ENCODE measurements at regions not wholly inside any gene's neighbourhood (a gene's known extent, or its start where the extent isn't known, plus 50 kb on each side); places are given as distances from the start of the nearest gene placed in this dataset.
"Not testable (repeated sequence)": the region's sequence is repeated elsewhere in the genome, so short reads cannot be mapped to it uniquely, and the experiment has no call there.

DNA sequence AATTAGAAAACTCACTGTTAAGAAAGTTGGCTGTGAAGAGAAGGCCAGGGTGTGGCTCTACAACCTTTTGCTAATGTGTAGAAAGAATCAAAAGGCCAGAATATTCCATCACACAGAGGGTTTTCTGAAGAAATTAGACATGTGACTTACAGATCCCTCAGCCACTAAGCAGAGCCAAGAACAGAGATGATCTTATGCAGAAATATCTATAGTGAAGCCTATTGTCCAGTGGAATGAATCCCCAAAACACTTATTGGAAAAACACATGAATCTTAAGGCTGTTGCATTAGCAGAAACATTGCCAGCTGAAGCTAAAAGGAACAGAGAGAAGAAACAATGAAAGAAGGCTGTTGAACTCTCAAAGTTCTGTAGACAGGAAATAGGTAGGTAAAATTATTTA, 979.2 kb downstream of the MRPL39 start:
- DNase-seq (ENCODE audit: low read depth in 1 of 2, low spot score in 1 of 2): no peak

DNA sequence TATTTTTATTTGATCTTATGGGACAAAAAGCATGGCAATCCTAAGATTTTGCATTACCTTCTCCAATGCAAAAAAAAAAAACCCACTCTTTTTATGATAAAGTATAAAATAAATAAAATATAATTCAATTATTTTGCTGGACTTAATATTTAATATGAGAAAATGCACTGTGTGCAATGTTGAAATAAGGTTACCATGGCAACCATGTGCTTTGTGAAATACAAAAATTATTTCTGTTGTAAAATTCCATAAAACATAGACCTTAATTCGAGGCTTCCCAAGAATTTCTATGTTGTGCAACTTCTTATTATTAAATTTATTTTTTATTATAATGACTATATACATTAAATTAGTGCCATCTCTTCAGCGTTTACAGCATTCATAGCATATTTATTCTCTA, 989.5 kb downstream of the MRPL39 start:
- no peak for DNase-seq (ENCODE audit: low read depth in 1 of 2, low spot score in 1 of 2)

GRCh38 chr21:24594082-24594481, 1013.2 kb downstream of the MRPL39 start:
- DNase-seq (ENCODE audit: low read depth in 1 of 2, low spot score in 1 of 2): no peak

DNA sequence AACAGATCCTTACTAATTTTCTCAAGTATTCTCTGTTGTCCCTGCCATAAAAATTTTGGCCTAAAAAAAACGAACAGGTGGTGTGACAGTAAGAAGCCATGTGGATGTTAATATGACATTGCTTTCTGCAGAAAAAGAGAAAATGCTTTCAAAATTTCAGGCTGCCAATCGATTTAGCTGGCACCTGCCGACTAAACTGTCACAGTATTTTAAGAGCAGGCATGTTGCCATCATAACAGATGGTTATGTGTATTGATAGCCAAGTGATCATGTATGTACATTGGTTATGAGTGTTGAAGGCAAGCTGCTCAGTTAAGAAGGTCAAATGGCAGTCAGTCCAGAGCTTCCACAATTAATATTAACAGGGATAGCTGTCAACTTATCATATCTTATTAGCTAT, 1017.0 kb downstream of the MRPL39 start:
- no peak for DNase-seq (ENCODE audit: low read depth in 1 of 2, low spot score in 1 of 2)

DNA sequence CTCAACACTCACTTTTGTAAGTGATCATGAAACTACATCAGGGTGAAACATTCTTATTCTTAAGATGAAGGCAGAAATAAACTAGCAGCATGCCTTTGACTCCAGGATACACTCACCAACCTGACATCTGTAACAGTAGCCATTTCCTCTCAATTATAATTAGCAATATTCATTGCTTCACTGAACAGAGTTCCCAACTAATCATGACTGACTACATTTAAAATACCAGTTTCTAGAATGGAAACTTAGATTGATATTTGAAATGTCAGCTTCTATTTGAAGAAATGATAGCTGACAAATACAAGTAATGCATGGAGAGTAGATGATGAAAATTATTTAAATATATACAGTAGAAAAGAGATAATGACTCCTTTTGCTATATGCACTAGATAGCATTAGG, 1023.8 kb downstream of the MRPL39 start:
- no peak for DNase-seq (ENCODE audit: low read depth in 1 of 2, low spot score in 1 of 2)

DNA sequence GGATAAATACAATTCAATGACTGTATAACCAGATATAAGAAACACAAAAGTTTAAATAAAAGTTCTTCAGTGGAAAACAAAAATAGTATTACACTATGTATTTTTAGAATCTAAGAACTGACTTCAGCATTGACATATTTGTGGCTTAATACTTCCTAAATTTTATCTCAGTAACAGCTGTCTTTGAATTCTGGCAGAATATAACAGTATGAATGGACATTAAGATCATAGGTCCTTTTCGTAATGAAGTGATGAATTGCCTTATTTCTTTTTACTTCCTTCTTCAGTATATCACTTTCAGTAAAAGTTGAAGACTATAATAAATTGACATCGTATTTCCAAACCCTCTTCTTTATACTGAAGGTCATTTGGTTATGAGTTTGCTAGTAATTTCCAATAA, 1030.0 kb downstream of the MRPL39 start:
- DNase-seq (ENCODE audit: low read depth in 1 of 2, low spot score in 1 of 2): no peak

DNA sequence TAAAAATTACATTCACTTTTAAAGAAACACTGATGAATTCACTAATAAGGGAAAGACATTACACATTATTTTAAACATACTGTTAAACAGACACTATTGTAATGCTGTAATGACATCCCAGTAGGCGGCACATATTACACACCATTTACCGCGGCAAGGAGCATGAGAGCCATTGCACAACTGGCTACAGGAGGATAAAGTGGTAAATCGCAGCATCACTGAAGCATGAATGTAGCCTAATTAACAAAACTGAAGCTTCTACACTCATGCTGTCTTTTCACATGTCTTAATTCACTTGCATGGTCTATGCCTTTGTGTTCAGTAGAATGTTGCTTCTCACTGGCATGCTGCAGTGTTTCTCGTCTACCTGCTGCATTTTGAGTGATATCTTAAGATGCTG, 1046.0 kb downstream of the MRPL39 start:
- no peak for DNase-seq (ENCODE audit: low read depth in 1 of 2, low spot score in 1 of 2)

GRCh38 chr21:24552491-24552890, 1054.8 kb downstream of the MRPL39 start:
- no peak for DNase-seq (ENCODE audit: low read depth in 1 of 2, low spot score in 1 of 2)

GRCh38 chr21:24545807-24546361, 1061.4 kb downstream of the MRPL39 start:
- DNase-seq (ENCODE audit: low read depth in 1 of 2, low spot score in 1 of 2): no peak

- no peak for DNase-seq (ENCODE audit: low read depth in 1 of 2, low spot score in 1 of 2)
Measured at GRCh38 chr21:24514081-24514733, 1093.1 kb downstream of the MRPL39 start.

GRCh38 chr21:24509131-24509530, 1098.2 kb downstream of the MRPL39 start:
- no peak for DNase-seq (ENCODE audit: low read depth in 1 of 2, low spot score in 1 of 2)

DNA sequence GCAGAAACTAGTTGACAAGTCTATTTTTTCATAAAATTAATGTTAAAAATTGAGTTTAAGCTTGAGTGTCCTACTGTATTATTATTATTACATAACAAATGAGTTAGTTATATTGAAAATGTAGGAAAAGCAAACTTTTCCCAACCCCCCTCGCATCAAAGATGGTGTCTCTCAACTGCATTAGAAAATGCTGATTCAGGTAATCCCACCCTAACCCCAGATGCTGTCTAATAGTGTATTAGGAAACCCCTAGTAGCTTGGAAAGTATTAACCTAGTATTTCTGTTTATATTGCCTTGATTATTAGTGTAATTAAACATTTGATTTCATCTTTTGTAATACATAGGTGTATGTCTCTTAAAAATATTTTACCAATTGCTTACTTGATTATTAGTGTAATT, 1120.3 kb downstream of the MRPL39 start:
- DNase-seq (ENCODE audit: low read depth in 1 of 2, low spot score in 1 of 2): no peak

DNA sequence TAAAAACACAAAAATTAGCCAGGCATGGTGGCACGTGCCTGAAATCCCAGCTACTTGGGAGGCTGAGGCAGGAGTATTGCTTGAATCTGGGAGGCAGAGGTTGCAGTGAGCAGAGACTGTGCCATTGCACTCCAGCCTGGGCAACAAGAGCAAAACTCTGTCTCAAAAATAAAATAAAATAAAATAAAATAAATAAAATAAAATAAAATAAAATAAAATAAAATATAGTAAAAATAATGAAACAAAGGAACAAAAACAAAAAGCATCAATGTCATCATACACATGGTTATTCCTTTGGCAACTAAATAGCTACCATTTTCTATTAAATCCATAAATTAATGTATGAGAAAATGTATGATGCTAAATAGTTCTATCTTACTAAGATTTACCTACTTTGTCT, 1123.9 kb downstream of the MRPL39 start:
- not testable (repeated sequence) for DNase-seq (ENCODE audit: low read depth in 1 of 2, low spot score in 1 of 2)

GRCh38 chr21:24470852-24471251, 1136.4 kb downstream of the MRPL39 start:
- DNase-seq (ENCODE audit: low read depth in 1 of 2, low spot score in 1 of 2): no peak

GRCh38 chr21:24456358-24456757, 1150.9 kb downstream of the MRPL39 start:
- DNase-seq (ENCODE audit: low read depth in 1 of 2, low spot score in 1 of 2): no peak

DNA sequence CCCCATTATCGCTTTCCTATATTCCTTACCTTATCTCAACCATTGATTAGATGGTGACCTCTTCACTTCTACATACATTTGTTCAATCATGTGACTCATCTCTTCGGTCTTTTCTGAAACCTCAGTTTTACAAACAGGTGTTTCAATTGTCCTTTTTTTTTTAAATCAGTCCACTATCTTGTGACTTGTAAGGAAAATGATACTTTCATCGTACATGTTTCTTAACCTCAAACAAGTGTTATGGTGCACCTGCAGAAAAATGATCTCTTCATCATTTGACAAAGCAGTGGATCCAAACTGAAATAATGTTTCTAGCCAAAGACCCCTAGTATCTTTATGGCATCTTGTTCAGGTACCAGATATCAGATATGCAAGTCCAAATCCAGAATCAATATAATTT, 1157.2 kb downstream of the MRPL39 start:
- DNase-seq (ENCODE audit: low read depth in 1 of 2, low spot score in 1 of 2): no peak

GRCh38 chr21:24445517-24445916, 1161.8 kb downstream of the MRPL39 start:
- no peak for DNase-seq (ENCODE audit: low read depth in 1 of 2, low spot score in 1 of 2)

- no peak for DNase-seq (ENCODE audit: low read depth in 1 of 2, low spot score in 1 of 2)
Measured at GRCh38 chr21:24444736-24445135, 1162.5 kb downstream of the MRPL39 start.

DNA sequence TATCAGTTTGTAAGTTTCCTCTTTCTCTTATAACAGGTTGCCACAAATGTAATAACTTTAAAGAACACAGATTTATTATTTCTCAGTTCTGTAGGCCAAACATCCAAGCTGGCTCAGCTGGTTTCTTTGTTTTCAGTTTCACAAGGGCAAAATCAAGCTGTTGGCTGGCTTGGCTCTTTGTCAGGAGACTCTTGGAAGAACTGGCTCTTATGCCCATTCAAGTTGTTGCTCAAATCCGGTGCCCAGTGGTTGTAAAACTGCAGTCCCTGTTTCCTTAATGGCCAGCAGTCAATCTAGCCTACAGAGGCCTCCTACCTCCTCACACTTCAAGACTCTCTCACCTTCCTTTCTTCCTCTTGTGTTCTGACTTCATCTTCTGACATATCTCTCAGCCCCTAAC, 1171.0 kb downstream of the MRPL39 start:
- no peak for DNase-seq (ENCODE audit: low read depth in 1 of 2, low spot score in 1 of 2)

GRCh38 chr21:24428591-24429199, 1178.6 kb downstream of the MRPL39 start:
- DNase-seq (ENCODE audit: low read depth in 1 of 2, low spot score in 1 of 2): no peak

GRCh38 chr21:24424776-24425175, 1182.5 kb downstream of the MRPL39 start:
- no peak for DNase-seq (ENCODE audit: low read depth in 1 of 2, low spot score in 1 of 2)

DNA sequence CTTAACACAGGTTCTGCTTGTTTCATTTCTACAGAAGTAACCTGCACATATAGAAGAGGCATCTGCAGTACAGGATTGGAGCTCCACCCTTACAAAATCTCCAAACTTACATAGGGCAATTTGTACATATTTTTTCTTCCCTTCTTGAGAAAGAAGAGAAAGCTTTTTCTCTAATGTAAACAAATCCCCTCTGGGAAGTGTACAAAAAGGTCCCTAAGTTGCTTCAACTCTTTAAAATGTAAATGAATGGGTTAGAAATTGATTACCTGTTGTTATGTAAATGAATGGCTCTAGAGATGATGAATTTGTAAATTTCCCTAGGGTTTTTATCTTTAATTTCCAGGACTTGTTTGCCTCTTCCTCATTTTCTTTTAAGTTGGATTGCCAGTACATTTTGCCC, 1183.7 kb downstream of the MRPL39 start:
- DNase-seq (ENCODE audit: low read depth in 1 of 2, low spot score in 1 of 2): no peak

DNA sequence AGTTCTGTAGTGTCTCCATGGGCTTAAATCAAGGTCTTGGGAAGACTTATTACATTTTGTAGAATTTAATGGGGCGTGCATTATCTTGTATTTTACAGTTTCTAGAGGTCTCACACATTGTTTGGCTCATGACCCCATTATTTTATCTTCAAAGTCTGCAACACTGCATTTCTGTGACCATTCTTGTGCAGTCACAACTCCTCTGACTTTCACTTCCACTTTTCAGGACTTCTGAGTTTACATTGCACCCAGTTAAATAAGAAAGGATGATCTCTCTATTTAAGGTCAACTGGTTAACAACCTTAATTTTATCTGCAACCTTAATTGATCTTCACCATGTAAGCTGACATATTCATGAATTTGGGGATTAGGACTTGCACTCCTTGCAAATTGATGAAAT, 1186.6 kb downstream of the MRPL39 start:
- DNase-seq (ENCODE audit: low read depth in 1 of 2, low spot score in 1 of 2): no peak

All from activated T-helper 1 cell treated with anti-CD3 and anti-CD28 coated beads, Interleukin-2, amount 50 U/mL, for 16 hours (primary cell).